H1 (cell line): ENCODE measurements at regions not wholly inside any gene's neighbourhood (a gene's known extent, or its start where the extent isn't known, plus 50 kb on each side); places are given as distances from the start of the nearest gene placed in this dataset.

Experiments
- CTCF ChIA-PET: fragments of 300-600 bp; sonication (Branson Sonifier 250); formaldehyde crosslinking; loops from one replicate; lab custom pipeline; 2021; ENCODE audit not compliant: partially characterized antibody; lab: Charles Lee
- POLR2A ChIA-PET: fragments of 300-600 bp; sonication (Branson Sonifier 250); formaldehyde crosslinking; loops from one replicate; lab custom pipeline; 2021; ENCODE audit warnings: inconsistent platforms; ENCODE audit not compliant: partially characterized antibody; lab: Charles Lee
- DNase-seq, 2 experiments: peaks; one replicate each; pipeline versions ENCODE4 v3.0.0 to v3.0.0-alpha.2; 2010 to 2022; ENCODE audit warnings: low spot score in 2 of 2, low read depth in 1 of 2, mixed read lengths in 1 of 2
- FAIRE-seq: peaks from 2 replicates; lab custom pipeline; 2011; peaks lifted over from hg19 to GRCh38; lab: Jason Lieb, UNC
- H2AFZ ChIP-seq: 2 replicates; pipeline ENCODE4 v1.8.1; 2012; ENCODE audit warnings: low read length, inconsistent platforms
- H2AK5ac ChIP-seq: 2 replicates; pipeline ENCODE4 v1.6.1; 2013; ENCODE audit warnings: low read depth, low read length
- H2BK120ac ChIP-seq: replicated peaks from 2 replicates; pipeline ENCODE3; 2013; ENCODE audit warnings: low read depth, low read length, inconsistent platforms
- H2BK12ac ChIP-seq: 2 replicates; pipeline ENCODE4 v1.6.1; 2013; ENCODE audit warnings: low read depth, low read length
- H2BK15ac ChIP-seq: 2 replicates; pipeline ENCODE4 v1.6.1; 2013; ENCODE audit warnings: low read length
- H2BK20ac ChIP-seq: 2 replicates; pipeline ENCODE4 v1.6.1; 2013; ENCODE audit warnings: low read length
- H2BK5ac ChIP-seq: 2 replicates; pipeline ENCODE4 v1.6.1; 2013; ENCODE audit warnings: low read depth, low read length
- H3K14ac ChIP-seq: 2 replicates; pipeline ENCODE4 v1.6.1; 2013; ENCODE audit warnings: inconsistent platforms; ENCODE audit not compliant: insufficient read length
- H3K18ac ChIP-seq: 2 replicates; pipeline ENCODE4 v1.6.1; 2013; ENCODE audit warnings: low read length; ENCODE audit errors: extremely low read depth
- H3K23ac ChIP-seq: 2 replicates; pipeline ENCODE4 v1.6.1; 2013; ENCODE audit warnings: inconsistent platforms; ENCODE audit not compliant: insufficient read length
- H3K23me2 ChIP-seq: 2 replicates; pipeline ENCODE4 v1.6.1; 2013; ENCODE audit warnings: low read depth, low read length
- H3K27ac ChIP-seq: 2 replicates; pipeline ENCODE4 v1.6.1; 2011; ENCODE audit warnings: low read depth, low read length, inconsistent platforms
- H3K27me3 ChIP-seq, 4 experiments: replicated peaks in 1 of 4; 1 replicate in 1 of 4; 2 replicates in 3 of 4; pipeline versions ENCODE4 v1.6.1 to v1.8.1; 2011 to 2013; ENCODE audit warnings: low read length in 3 of 4, mild to moderate bottlenecking in 3 of 4, inconsistent platforms in 2 of 4, mixed read lengths in 2 of 4, moderate library complexity in 1 of 4; ENCODE audit not compliant: control insufficient read depth in 3 of 4, insufficient read depth in 3 of 4; ENCODE audit errors: extremely low read depth in 1 of 4
- H3K36me3 ChIP-seq, 4 experiments: 2 replicates each; pipeline versions ENCODE4 v1.6.1 to v1.8.1; 2011 to 2013; ENCODE audit warnings: mild to moderate bottlenecking in 4 of 4, low read length in 3 of 4, moderate library complexity in 2 of 4, control low read depth in 1 of 4, inconsistent platforms in 1 of 4; ENCODE audit not compliant: insufficient read depth in 4 of 4, control insufficient read depth in 2 of 4
- H3K4ac ChIP-seq: replicated peaks from 2 replicates; pipeline ENCODE3; 2013; ENCODE audit warnings: low read length, low read depth, mixed read lengths, inconsistent platforms; ENCODE audit not compliant: insufficient read length
- H3K4me1 ChIP-seq, 4 experiments: replicated peaks in 1 of 4; 1 replicate in 1 of 4; 2 replicates in 3 of 4; pipeline versions ENCODE4 v1.6.1 to v1.8.1; 2011 to 2013; ENCODE audit warnings: low read length in 3 of 4, inconsistent platforms in 2 of 4, mixed read lengths in 1 of 4; ENCODE audit not compliant: insufficient read depth in 4 of 4, control insufficient read depth in 3 of 4
- H3K4me2 ChIP-seq, 2 experiments: 2 replicates each; pipeline versions ENCODE4 v1.6.1 to v1.8.1; 2011 to 2013; ENCODE audit warnings: low read depth in 2 of 2, low read length in 2 of 2, control low read depth in 1 of 2, inconsistent platforms in 1 of 2, mild to moderate bottlenecking in 1 of 2; ENCODE audit not compliant: insufficient read depth in 1 of 2
- H3K4me3 ChIP-seq, 4 experiments: fragments of 200-600, 300-600 bp in 1 of 4; sonication (generic), shearing (Covaris generic), sonication (Bioruptor Twin) in 1 of 4; 2 replicates each; pipeline versions ENCODE4 v1.5.1 to v1.8.1; 2011 to 2016; ENCODE audit warnings: low read length in 4 of 4, low read depth in 3 of 4, control low read depth in 2 of 4, inconsistent platforms in 2 of 4, mild to moderate bottlenecking in 2 of 4, mixed read lengths in 1 of 4, moderate library complexity in 1 of 4; ENCODE audit not compliant: insufficient read depth in 2 of 4; ENCODE audit errors: extremely low read depth in 1 of 4
- H3K56ac ChIP-seq: replicated peaks from 2 replicates; pipeline ENCODE3; 2013; ENCODE audit warnings: low read depth, mild to moderate bottlenecking, mixed read lengths, low read length, inconsistent platforms; ENCODE audit not compliant: insufficient read length
- H3K79me1 ChIP-seq: 2 replicates; pipeline ENCODE4 v1.6.1; 2013; ENCODE audit warnings: low read depth, low read length, control low read depth
- H3K79me2 ChIP-seq, 2 experiments: 2 replicates each; pipeline versions ENCODE4 v1.6.1 to v1.8.1; 2012 to 2013; ENCODE audit warnings: low read length in 2 of 2, mild to moderate bottlenecking in 2 of 2, inconsistent platforms in 1 of 2; ENCODE audit not compliant: insufficient read depth in 2 of 2, control insufficient read depth in 1 of 2
- H3K9ac ChIP-seq, 4 experiments: replicated peaks in 1 of 4; 1 replicate in 1 of 4; 2 replicates in 3 of 4; pipeline versions ENCODE4 v1.6.1 to v1.8.1; 2011 to 2013; ENCODE audit warnings: low read depth in 3 of 4, low read length in 3 of 4, control low read depth in 2 of 4, mild to moderate bottlenecking in 2 of 4, moderate library complexity in 2 of 4, inconsistent platforms in 1 of 4; ENCODE audit errors: extremely low read depth in 1 of 4
- H3K9me3 ChIP-seq, 2 experiments: 2 replicates each; pipeline versions ENCODE4 v1.6.1 to v1.8.1; 2012 to 2013; ENCODE audit warnings: mild to moderate bottlenecking in 2 of 2, moderate library complexity in 2 of 2, control low read depth in 1 of 2, inconsistent platforms in 1 of 2, low read depth in 1 of 2, low read length in 1 of 2, mixed read lengths in 1 of 2; ENCODE audit not compliant: insufficient read depth in 2 of 2
- H4K20me1 ChIP-seq, 2 experiments: replicated peaks in 1 of 2; 2 replicates each; pipeline versions ENCODE3 to v1.8.1; 2011 to 2013; ENCODE audit warnings: inconsistent platforms in 2 of 2, low read length in 2 of 2, mild to moderate bottlenecking in 1 of 2; ENCODE audit not compliant: insufficient read depth in 2 of 2, control insufficient read depth in 1 of 2
- H4K5ac ChIP-seq: 2 replicates; pipeline ENCODE4 v1.6.1; 2013; ENCODE audit warnings: low read length, low read depth, mixed read lengths, inconsistent platforms; ENCODE audit not compliant: insufficient read length
- H4K8ac ChIP-seq: 2 replicates; pipeline ENCODE4 v1.8.0; 2013; ENCODE audit warnings: mild to moderate bottlenecking, moderate library complexity, low read length, inconsistent platforms; ENCODE audit not compliant: insufficient read depth; ENCODE audit errors: extremely low read depth
- H4K91ac ChIP-seq: replicated peaks from 2 replicates; pipeline ENCODE3; 2013; ENCODE audit warnings: low read length, mixed read lengths, inconsistent platforms; ENCODE audit not compliant: insufficient read length
- EP300 ChIP-seq, 2 experiments: IDR thresholded peaks; 1 replicate in 1 of 2; 2 replicates in 1 of 2; pipeline ENCODE4 v1.6.1; 2011 to 2012; ENCODE audit warnings: low read depth in 2 of 2, low read length in 2 of 2, mild to moderate bottlenecking in 2 of 2, borderline replicate concordance in 1 of 2, inconsistent platforms in 1 of 2, moderate library complexity in 1 of 2
- MAFK ChIP-seq: IDR thresholded peaks from 2 replicates; pipeline ENCODE4 v1.6.1; 2012; ENCODE audit warnings: low read depth, mild to moderate bottlenecking, improper control_type of control experiment, low read length
- RFX5 ChIP-seq: IDR thresholded peaks from 2 replicates; pipeline ENCODE4 v1.6.1; 2011; ENCODE audit warnings: low read depth, low read length, improper control_type of control experiment, borderline replicate concordance
- SAP30 ChIP-seq: fragments of 300-600 bp; sonication (generic); IDR thresholded peaks from 2 replicates; pipeline ENCODE4 v1.7.1; 2012; ENCODE audit warnings: low read length, moderate library complexity, mild to moderate bottlenecking, inconsistent platforms; ENCODE audit not compliant: insufficient read depth, insufficient replicate concordance
- TCF12 ChIP-seq: IDR thresholded peaks from 2 replicates; pipeline ENCODE4 v1.6.1; 2011; ENCODE audit warnings: low read depth, mild to moderate bottlenecking, low read length
- WGBS, 2 experiments: shearing (Covaris generic) in 1 of 2; methylation state at CpG; one replicate each; pipeline versions ENCODE4 v1.1.6 to v1.1.7; 2013 to 2015; ENCODE audit warnings: low lambda C conversion rate in 2 of 2, mixed read lengths in 2 of 2, inconsistent platforms in 1 of 2, low coverage in 1 of 2, missing lambda C conversion rate in 1 of 2; ENCODE audit not compliant: insufficient replicate concordance in 2 of 2, insufficient coverage in 1 of 2, insufficient read length in 1 of 2; ENCODE audit errors: extremely low coverage in 1 of 2, missing lambda C conversion rate in 1 of 2; 5-methylcytosine and 5-hydroxymethylcytosine counted together

DNA sequence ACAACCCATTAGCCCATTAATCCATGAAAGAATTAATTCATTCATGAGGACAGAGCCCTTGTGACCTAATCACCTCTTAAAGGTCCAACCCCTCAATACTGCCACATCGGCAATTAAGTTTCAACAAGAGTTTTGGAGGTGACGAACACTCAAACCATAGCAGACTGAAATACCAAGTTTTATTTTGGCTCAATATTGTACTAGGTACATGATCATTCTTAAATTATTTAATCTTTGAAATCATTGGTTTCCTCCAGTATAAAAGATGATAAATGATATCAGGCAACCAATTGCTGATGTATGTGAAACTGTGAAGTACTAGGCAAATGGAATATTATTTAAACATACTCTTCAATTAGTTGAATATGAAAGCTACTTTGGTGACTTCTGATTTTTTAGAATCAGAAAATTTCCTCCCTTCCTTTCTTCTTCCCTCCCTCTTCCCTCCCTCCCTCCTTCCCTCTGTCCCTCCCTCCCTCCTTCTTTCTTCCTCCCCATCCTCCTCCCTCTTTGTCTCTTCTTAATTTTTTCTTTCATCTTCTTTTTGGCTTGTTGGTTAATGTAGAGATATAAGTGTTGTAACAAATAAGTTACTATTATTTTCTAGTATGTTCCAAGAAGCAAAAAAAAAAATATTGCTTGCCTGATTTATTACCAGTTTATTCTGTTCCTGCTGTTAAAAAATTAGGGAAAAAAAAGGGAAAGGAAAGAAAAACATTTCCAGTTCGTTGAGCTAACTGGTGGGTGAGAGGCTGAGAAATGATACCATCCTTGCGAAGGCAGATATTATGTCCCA is 233.9 kb upstream of the ZNF217 start:
- FAIRE-seq (no peak), DNase-seq (no peak)
- Histone ChIP-seq H4K5ac (no peak overlapping the region), H3K9me3 (no peaks in the 10 kb centered on the region), H4K91ac (no peak overlapping the region), H4K20me1 (no peaks in the 10 kb centered on the region), H2BK5ac (no peak overlapping the region), H3K79me2 (no peaks in the 10 kb centered on the region), H3K4me2 (no peak overlapping the region), H2BK12ac (no peak overlapping the region), H2AFZ (no peak overlapping the region), H3K23ac (no peak overlapping the region), H2BK20ac (peak overlapping the region; percentile 40; the same call in 1 of the 2 replicates), H3K4me1 (peaks cover 0 to 17% (median 6%) of the 10 kb centered on the region in 4 experiments; a peak in 3 of 7 replicates), H2BK120ac (no peak overlapping the region), H4K8ac (no peak overlapping the region), H3K27ac (no peak overlapping the region), H3K14ac (no peak overlapping the region), H3K27me3 (no peaks in the 10 kb centered on the region), H2BK15ac (no peak overlapping the region), H3K9ac (no peak overlapping the region), H3K56ac (no peak overlapping the region), H3K4me3 (no peak overlapping the region), H3K18ac (no peak overlapping the region; the same call in 1 of the 2 replicates), H3K4ac (no peak overlapping the region), H3K36me3 (no peaks in the 10 kb centered on the region), H3K23me2 (no peaks in the 10 kb centered on the region), H2AK5ac (no peak overlapping the region), H3K79me1 (no peaks in the 10 kb centered on the region)
- TF ChIP-seq EP300 (IDR thresholded peaks at IDR 0.05; ENCODE audit: borderline replicate concordance in 1 of 2, low read depth in 2 of 2, low read length in 2 of 2) = no peak
- TF ChIP-seq TCF12 = no peak
- TF ChIP-seq MAFK = peak; percentile 24; the same call in 1 of the 2 replicates
- TF ChIP-seq RFX5 = no peak
- no peak for TF ChIP-seq SAP30
- CTCF ChIA-PET = interaction anchor here (0.6 to 0.8 kb wide), 5 partner anchors 39 to 476 kb away, joined by 3 to 4 read pairs (median 3); no protein-coding TSS in a partner anchor
- POLR2A ChIA-PET = interaction anchor here (0.6 to 0.9 kb wide), 2 partner anchors 11 to 18 kb away, joined by 3 read pairs; no protein-coding TSS in a partner anchor
- WGBS, 2 experiments = 85% methylated on average over 4 of the region's 4 CpGs; no CpG with 5 or more reads in 1 of the 2 experiments
